ENCODE measurements at regions not wholly inside any gene's neighbourhood (a gene's known extent, or its start where the extent isn't known, plus 50 kb on each side); places are given as distances from the start of the nearest gene placed in this dataset.

GRCh38 chr13:30074431-30074830 lies 224.0 kb upstream of the UBL3 start:
- in situ Hi-C loops (cut with MboI) (no loop called here), intact Hi-C loops (cut with micrococcal nuclease) (no loop called here)
- no peak overlapping the region for H2AFZ ChIP-seq (ENCODE audit: low read depth, low read length)
- H3K4me2 ChIP-seq (ENCODE audit: insufficient read depth, low read length) = no peak overlapping the region
- no peak overlapping the region for H3K9ac ChIP-seq (ENCODE audit: insufficient read depth in 1 of 2, low read depth in 2 of 2, low read length in 2 of 2)
- no peaks in the 10 kb centered on the region for H3K9me1 ChIP-seq (ENCODE audit: control insufficient read depth, insufficient read depth, low read length)
- H3K27ac ChIP-seq (ENCODE audit: extremely low read depth, low read depth, low read length) = no peak overlapping the region
- H4K20me1 ChIP-seq (replicated peaks; ENCODE audit: control insufficient read depth, insufficient read depth, low read length) = no peaks in the 10 kb centered on the region
- peaks cover 0 to 14% of the 10 kb centered on the region in 2 experiments; a peak in 2 of 5 replicates for H3K27me3 ChIP-seq (ENCODE audit: control insufficient read depth in 2 of 2, insufficient read depth in 2 of 2, low read length in 2 of 2)
- FAIRE-seq (no peak), DNase-seq (ENCODE audit: extremely low read depth in 1 of 4, low spot score in 3 of 4) (no peak), ATAC-seq (no peak)
- ChIA-PET POLR2A (no interaction called here), CTCF (ENCODE audit: low intra/inter-chr PET ratio) (no interaction called here)
- no peaks in the 10 kb centered on the region for H3K4me1 ChIP-seq (replicated peaks in 1 of 2; ENCODE audit: control insufficient read depth in 2 of 2, insufficient read depth in 2 of 2, low read length in 2 of 2)
- H3K79me2 ChIP-seq (ENCODE audit: control insufficient read depth, insufficient read depth, low read length) = no peaks in the 10 kb centered on the region
- BruUV-seq (replicated peaks) = no TSS peak
- TF ChIP-seq CTCFL (IDR thresholded peaks at IDR 0.05; ENCODE audit: borderline replicate concordance, insufficient read depth, low read depth, low read length, poor library complexity, severe bottlenecking) (no peak), HBP1 (CRISPR knock-in tag; IDR thresholded peaks at IDR 0.05) (no peak), ZBTB17 (CRISPR knock-in tag; IDR thresholded peaks at IDR 0.05) (no peak), ETS2 (tag; IDR thresholded peaks at IDR 0.05; ENCODE audit: borderline replicate concordance, poor library complexity, severe bottlenecking) (no peak), ZNF507 (tag; conservative IDR thresholded peaks at IDR 0.05) (no peak), MAX (CRISPR knock-in tag; IDR thresholded peaks at IDR 0.05) (no peak)
- H3K9me3 ChIP-seq (replicated peaks; ENCODE audit: control insufficient read depth, insufficient read depth, low read depth, low read length) = no peaks in the 10 kb centered on the region
- no peaks in the 10 kb centered on the region for H3K36me3 ChIP-seq (ENCODE audit: control insufficient read depth, insufficient read depth, low read length)
- WGBS (ENCODE audit: insufficient coverage, low coverage, missing lambda C conversion rate) = 5% methylated on average over 3 of the region's 3 CpGs
- H3K4me3 ChIP-seq = no peak overlapping the region
